ENCODE measurements at regions not wholly inside any gene's neighbourhood (a gene's known extent, or its start where the extent isn't known, plus 50 kb on each side); places are given as distances from the start of the nearest gene placed in this dataset.

- no peaks in the 10 kb centered on the region for H3K9me3 ChIP-seq (ENCODE audit: control insufficient read depth in 3 of 3, low read length in 3 of 3)
- H3K4me1 ChIP-seq (ENCODE audit: control insufficient read depth in 3 of 3, insufficient read depth in 3 of 3, low read length in 3 of 3): no peaks in the 10 kb centered on the region
- H3K4me3 ChIP-seq (ENCODE audit: low read length in 3 of 3): no peak overlapping the region
- H3K9ac ChIP-seq (ENCODE audit: low read depth in 1 of 3, low read length in 3 of 3): no peak overlapping the region
- no peaks in the 10 kb centered on the region for H3K27me3 ChIP-seq (ENCODE audit: control insufficient read depth in 3 of 3, insufficient read depth in 3 of 3, low read length in 3 of 3)
- no peaks in the 10 kb centered on the region for H3K36me3 ChIP-seq (ENCODE audit: control insufficient read depth in 3 of 3, insufficient read depth in 3 of 3, low read length in 3 of 3)
- H3K27ac ChIP-seq (ENCODE audit: low read depth, low read length): no peak overlapping the region
These were observed 224.1 kb downstream of the ALX1 start for GRCh38 chr12:85504164-85504563.

- no peaks in the 10 kb centered on the region for H3K36me3 ChIP-seq (ENCODE audit: control insufficient read depth in 3 of 3, insufficient read depth in 3 of 3, low read length in 3 of 3)
- H3K27ac ChIP-seq (ENCODE audit: low read depth, low read length): no peak overlapping the region
- no peak overlapping the region for H3K4me3 ChIP-seq (ENCODE audit: low read length in 3 of 3)
- H3K27me3 ChIP-seq (ENCODE audit: control insufficient read depth in 3 of 3, insufficient read depth in 3 of 3, low read length in 3 of 3): no peaks in the 10 kb centered on the region
- no peaks in the 10 kb centered on the region for H3K4me1 ChIP-seq (ENCODE audit: control insufficient read depth in 3 of 3, insufficient read depth in 3 of 3, low read length in 3 of 3)
- no peak overlapping the region for H3K9ac ChIP-seq (ENCODE audit: low read depth in 1 of 3, low read length in 3 of 3)
- no peaks in the 10 kb centered on the region for H3K9me3 ChIP-seq (ENCODE audit: control insufficient read depth in 3 of 3, low read length in 3 of 3)
These were observed 224.6 kb downstream of the ALX1 start for GRCh38 chr12:85504624-85505023.

- no peaks in the 10 kb centered on the region for H3K36me3 ChIP-seq (ENCODE audit: control insufficient read depth in 3 of 3, insufficient read depth in 3 of 3, low read length in 3 of 3)
- H3K27ac ChIP-seq (ENCODE audit: low read depth, low read length): no peak overlapping the region
- no peak overlapping the region for H3K4me3 ChIP-seq (ENCODE audit: low read length in 3 of 3)
- H3K9ac ChIP-seq (ENCODE audit: low read depth in 1 of 3, low read length in 3 of 3): no peak overlapping the region
- H3K4me1 ChIP-seq (ENCODE audit: control insufficient read depth in 3 of 3, insufficient read depth in 3 of 3, low read length in 3 of 3): no peaks in the 10 kb centered on the region
- no peaks in the 10 kb centered on the region for H3K27me3 ChIP-seq (ENCODE audit: control insufficient read depth in 3 of 3, insufficient read depth in 3 of 3, low read length in 3 of 3)
- no peaks in the 10 kb centered on the region for H3K9me3 ChIP-seq (ENCODE audit: control insufficient read depth in 3 of 3, low read length in 3 of 3)
These were observed 227.4 kb downstream of the ALX1 start for GRCh38 chr12:85507456-85507855.

- no peak overlapping the region for H3K4me3 ChIP-seq (ENCODE audit: low read length in 3 of 3)
- no peaks in the 10 kb centered on the region for H3K4me1 ChIP-seq (ENCODE audit: control insufficient read depth in 3 of 3, insufficient read depth in 3 of 3, low read length in 3 of 3)
- H3K27ac ChIP-seq (ENCODE audit: low read depth, low read length): no peak overlapping the region
- H3K27me3 ChIP-seq (ENCODE audit: control insufficient read depth in 3 of 3, insufficient read depth in 3 of 3, low read length in 3 of 3): no peaks in the 10 kb centered on the region
- H3K9ac ChIP-seq (ENCODE audit: low read depth in 1 of 3, low read length in 3 of 3): no peak overlapping the region
- H3K9me3 ChIP-seq (ENCODE audit: control insufficient read depth in 3 of 3, low read length in 3 of 3): no peaks in the 10 kb centered on the region
- H3K36me3 ChIP-seq (ENCODE audit: control insufficient read depth in 3 of 3, insufficient read depth in 3 of 3, low read length in 3 of 3): no peaks in the 10 kb centered on the region
These were observed 229.2 kb downstream of the ALX1 start for GRCh38 chr12:85509081-85509856.

- Histone ChIP-seq H3K27ac (ENCODE audit: low read depth, low read length) (no peak overlapping the region), H3K4me1 (ENCODE audit: control insufficient read depth in 3 of 3, insufficient read depth in 3 of 3, low read length in 3 of 3) (no peaks in the 10 kb centered on the region), H3K36me3 (ENCODE audit: control insufficient read depth in 3 of 3, insufficient read depth in 3 of 3, low read length in 3 of 3) (no peaks in the 10 kb centered on the region), H3K9ac (ENCODE audit: low read depth in 1 of 3, low read length in 3 of 3) (no peak overlapping the region), H3K4me3 (ENCODE audit: low read length in 3 of 3) (no peak overlapping the region), H3K27me3 (ENCODE audit: control insufficient read depth in 3 of 3, insufficient read depth in 3 of 3, low read length in 3 of 3) (no peaks in the 10 kb centered on the region), H3K9me3 (ENCODE audit: control insufficient read depth in 3 of 3, low read length in 3 of 3) (no peaks in the 10 kb centered on the region)
These were observed 229.8 kb downstream of the ALX1 start for GRCh38 chr12:85509857-85510256.

GRCh38 chr12:85516039-85516438, 236.0 kb downstream of the ALX1 start:
- H3K36me3 ChIP-seq (ENCODE audit: control insufficient read depth in 3 of 3, insufficient read depth in 3 of 3, low read length in 3 of 3): no peaks in the 10 kb centered on the region
- no peaks in the 10 kb centered on the region for H3K27me3 ChIP-seq (ENCODE audit: control insufficient read depth in 3 of 3, insufficient read depth in 3 of 3, low read length in 3 of 3)
- no peaks in the 10 kb centered on the region for H3K4me1 ChIP-seq (ENCODE audit: control insufficient read depth in 3 of 3, insufficient read depth in 3 of 3, low read length in 3 of 3)
- H3K27ac ChIP-seq (ENCODE audit: low read depth, low read length): no peak overlapping the region
- H3K9ac ChIP-seq (ENCODE audit: low read depth in 1 of 3, low read length in 3 of 3): no peak overlapping the region
- no peaks in the 10 kb centered on the region for H3K9me3 ChIP-seq (ENCODE audit: control insufficient read depth in 3 of 3, low read length in 3 of 3)
- no peak overlapping the region for H3K4me3 ChIP-seq (ENCODE audit: low read length in 3 of 3)

GRCh38 chr12:85516667-85517325, 236.8 kb downstream of the ALX1 start:
- Histone ChIP-seq H3K9ac (ENCODE audit: low read depth in 1 of 3, low read length in 3 of 3) (no peak overlapping the region), H3K27me3 (ENCODE audit: control insufficient read depth in 3 of 3, insufficient read depth in 3 of 3, low read length in 3 of 3) (no peaks in the 10 kb centered on the region), H3K4me3 (ENCODE audit: low read length in 3 of 3) (no peak overlapping the region), H3K9me3 (ENCODE audit: control insufficient read depth in 3 of 3, low read length in 3 of 3) (no peaks in the 10 kb centered on the region), H3K4me1 (ENCODE audit: control insufficient read depth in 3 of 3, insufficient read depth in 3 of 3, low read length in 3 of 3) (no peaks in the 10 kb centered on the region), H3K36me3 (ENCODE audit: control insufficient read depth in 3 of 3, insufficient read depth in 3 of 3, low read length in 3 of 3) (no peaks in the 10 kb centered on the region), H3K27ac (ENCODE audit: low read depth, low read length) (no peak overlapping the region)

GRCh38 chr12:85519163-85519562, 239.1 kb downstream of the ALX1 start:
- H3K9ac ChIP-seq (ENCODE audit: low read depth in 1 of 3, low read length in 3 of 3): no peak overlapping the region
- H3K4me1 ChIP-seq (ENCODE audit: control insufficient read depth in 3 of 3, insufficient read depth in 3 of 3, low read length in 3 of 3): no peaks in the 10 kb centered on the region
- no peaks in the 10 kb centered on the region for H3K9me3 ChIP-seq (ENCODE audit: control insufficient read depth in 3 of 3, low read length in 3 of 3)
- no peak overlapping the region for H3K4me3 ChIP-seq (ENCODE audit: low read length in 3 of 3)
- H3K27ac ChIP-seq (ENCODE audit: low read depth, low read length): no peak overlapping the region
- H3K36me3 ChIP-seq (ENCODE audit: control insufficient read depth in 3 of 3, insufficient read depth in 3 of 3, low read length in 3 of 3): no peaks in the 10 kb centered on the region
- H3K27me3 ChIP-seq (ENCODE audit: control insufficient read depth in 3 of 3, insufficient read depth in 3 of 3, low read length in 3 of 3): no peaks in the 10 kb centered on the region

GRCh38 chr12:85523197-85523596, 243.2 kb downstream of the ALX1 start:
- Histone ChIP-seq H3K4me1 (ENCODE audit: control insufficient read depth in 3 of 3, insufficient read depth in 3 of 3, low read length in 3 of 3) (no peaks in the 10 kb centered on the region), H3K27me3 (ENCODE audit: control insufficient read depth in 3 of 3, insufficient read depth in 3 of 3, low read length in 3 of 3) (no peaks in the 10 kb centered on the region), H3K27ac (ENCODE audit: low read depth, low read length) (no peak overlapping the region), H3K9ac (ENCODE audit: low read depth in 1 of 3, low read length in 3 of 3) (no peak overlapping the region), H3K9me3 (ENCODE audit: control insufficient read depth in 3 of 3, low read length in 3 of 3) (no peaks in the 10 kb centered on the region), H3K36me3 (ENCODE audit: control insufficient read depth in 3 of 3, insufficient read depth in 3 of 3, low read length in 3 of 3) (no peaks in the 10 kb centered on the region), H3K4me3 (ENCODE audit: low read length in 3 of 3) (no peak overlapping the region)

- Histone ChIP-seq H3K27me3 (ENCODE audit: control insufficient read depth in 3 of 3, insufficient read depth in 3 of 3, low read length in 3 of 3) (no peaks in the 10 kb centered on the region), H3K36me3 (ENCODE audit: control insufficient read depth in 3 of 3, insufficient read depth in 3 of 3, low read length in 3 of 3) (no peaks in the 10 kb centered on the region), H3K9me3 (ENCODE audit: control insufficient read depth in 3 of 3, low read length in 3 of 3) (no peaks in the 10 kb centered on the region), H3K4me1 (ENCODE audit: control insufficient read depth in 3 of 3, insufficient read depth in 3 of 3, low read length in 3 of 3) (no peaks in the 10 kb centered on the region), H3K27ac (ENCODE audit: low read depth, low read length) (no peak overlapping the region), H3K4me3 (ENCODE audit: low read length in 3 of 3) (no peak overlapping the region), H3K9ac (ENCODE audit: low read depth in 1 of 3, low read length in 3 of 3) (no peak overlapping the region)
These were observed 247.2 kb downstream of the ALX1 start for GRCh38 chr12:85527192-85527591.

Data from skeletal muscle tissue (tissue), 3 donors.